A549 (cell line): ENCODE measurements at regions not wholly inside any gene's neighbourhood (a gene's known extent, or its start where the extent isn't known, plus 50 kb on each side); places are given as distances from the start of the nearest gene placed in this dataset.

Source experiments
- POLR2A ChIP-seq: IDR thresholded peaks from 2 replicates; pipeline ENCODE4 v1.6.1; 2012; ENCODE audit warnings: mild to moderate bottlenecking, low read length
- RAD21 ChIP-seq, 2 experiments: fragments of >200 bp in 1 of 2; sonication (Bioruptor Twin) in 1 of 2; formaldehyde crosslinking in 1 of 2; IDR thresholded peaks in 1 of 2; conservative IDR thresholded peaks in 1 of 2; 2 replicates in 1 of 2; 3 replicates in 1 of 2; pipeline ENCODE4 v1.6.1; 2012 to 2018; ENCODE audit warnings: inconsistent platforms in 1 of 2

DNA sequence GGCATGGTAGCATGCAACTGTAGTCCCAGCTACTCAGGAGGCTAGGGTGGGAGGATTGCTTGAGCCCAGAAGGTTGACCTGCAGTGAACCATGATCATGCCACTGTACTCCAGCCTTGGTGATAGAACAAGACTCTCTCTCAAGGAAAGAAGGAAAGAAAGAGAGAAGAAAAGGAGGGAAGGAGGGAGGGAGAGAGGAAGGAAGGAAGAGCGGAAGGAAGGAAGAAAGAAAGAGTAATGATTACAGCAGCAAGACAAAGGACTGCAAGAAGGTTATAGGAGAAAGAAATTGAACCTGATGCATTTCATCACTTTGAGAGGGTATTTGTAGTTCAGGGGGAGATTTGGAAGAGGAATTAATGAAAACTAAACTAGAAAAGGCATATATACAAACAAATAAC lies 155.7 kb downstream of the LACC1 start:
- TF ChIP-seq POLR2A: no peak
- no peak for TF ChIP-seq RAD21 (conservative IDR thresholded peaks at IDR 0.05 in 1 of 2, IDR thresholded peaks at IDR 0.05 in 1 of 2)
